ENCODE measurements at regions not wholly inside any gene's neighbourhood (a gene's known extent, or its start where the extent isn't known, plus 50 kb on each side); places are given as distances from the start of the nearest gene placed in this dataset.
A peak's percentile ranks its signal among the peaks of the same experiment; 100 is the strongest.

GRCh38 chr9:29865764-29866313, 2292.6 kb upstream of the C9orf72 start (continued):
- TF ChIP-seq IRF3 (IDR thresholded peaks at IDR 0.05) (no peak), REST (IDR thresholded peaks at IDR 0.05; ENCODE audit: low read depth, low read length) (no peak)

- H2AFZ ChIP-seq (ENCODE audit: control insufficient read depth, low read depth, low read length), result no peak overlapping the region
- no peak overlapping the region for H3K27ac ChIP-seq (ENCODE audit: control insufficient read depth, insufficient read depth)
- WGBS (ENCODE audit: insufficient coverage, insufficient replicate concordance, low lambda C conversion rate, missing lambda C conversion rate), result 17% methylated on average over 4 of the region's 4 CpGs
- in situ Hi-C loops (cut with MboI) (no loop called here), intact Hi-C loops (cut with micrococcal nuclease; ENCODE audit: unreplicated experiment) (no loop called here)
- no peak overlapping the region for H3K4me2 ChIP-seq (ENCODE audit: control insufficient read depth, insufficient read depth)
- H3K36me3 ChIP-seq (ENCODE audit: control insufficient read depth in 2 of 2, insufficient read depth in 2 of 2, low read length in 1 of 2), result no peaks in the 10 kb centered on the region
- H3K9me3 ChIP-seq (replicated peaks; ENCODE audit: control insufficient read depth, insufficient read depth, low read length), result no peaks in the 10 kb centered on the region
- ChIA-PET RAD21 (ENCODE audit: unreplicated experiment) (no interaction called here), SMC1A (ENCODE audit: uncharacterized antibody, unreplicated experiment) (interaction anchor here (1.4 kb wide), 1 partner anchor 15 kb away, joined by 6 read pairs; no protein-coding TSS in a partner anchor), CTCF (no interaction called here), POLR2A (no interaction called here)
- H3K27me3 ChIP-seq (replicated peaks in 1 of 2; ENCODE audit: control insufficient read depth in 2 of 2, insufficient read depth in 2 of 2, low read length in 1 of 2), result no peaks in the 10 kb centered on the region
- H4K20me1 ChIP-seq (ENCODE audit: control insufficient read depth, insufficient read depth), result no peaks in the 10 kb centered on the region
- H3K4me3 ChIP-seq, result no peak overlapping the region
- ATAC-seq, result peak; percentile 88
- no peaks in the 10 kb centered on the region for H3K4me1 ChIP-seq (ENCODE audit: control insufficient read depth, insufficient read depth, low read length)
- BruUV-seq (replicated peaks), result no TSS peak
- H3K79me2 ChIP-seq (ENCODE audit: control insufficient read depth, insufficient read depth, low read length), result no peaks in the 10 kb centered on the region
- DNase-seq (ENCODE audit: low read depth, low spot score), result peak; percentile 16
- no peak overlapping the region for H3K9ac ChIP-seq (ENCODE audit: control insufficient read depth, insufficient read depth, low read length)
- no peak for FAIRE-seq
- TF ChIP-seq CREB1 (IDR thresholded peaks at IDR 0.05; ENCODE audit: low read depth) (no peak), RAD21 (IDR thresholded peaks at IDR 0.05; ENCODE audit: insufficient read depth, low read depth, low read length) (no peak), DPF2 (IDR thresholded peaks at IDR 0.05) (peak; percentile 39; the same call in 1 of the 2 replicates), IKZF1 (conservative IDR thresholded peaks at IDR 0.05) (0 out of 2 replicates have a peak, but pooled peaks have one; percentile 18), PAX5 (IDR thresholded peaks at IDR 0.05; ENCODE audit: borderline replicate concordance, low read depth, low read length) (no peak), ATF7 (IDR thresholded peaks at IDR 0.05; ENCODE audit: low read depth) (peak; percentile 87), JUND (IDR thresholded peaks at IDR 0.05; ENCODE audit: low read depth, low read length) (peak; percentile 32; the same call in 1 of the 2 replicates), RELB (IDR thresholded peaks at IDR 0.05; ENCODE audit: low read depth) (0 out of 2 replicates have a peak, but pooled peaks have one; percentile 9), BMI1 (IDR thresholded peaks at IDR 0.05; ENCODE audit: borderline replicate concordance) (0 out of 2 replicates have a peak, but pooled peaks have one; percentile 36), NFIC (IDR thresholded peaks at IDR 0.05; ENCODE audit: low read depth, low read length) (no peak), USF2 (IDR thresholded peaks at IDR 0.05; ENCODE audit: borderline replicate concordance, low read depth, low read length) (no peak), TBL1XR1 (IDR thresholded peaks at IDR 0.05; ENCODE audit: low read depth, low read length) (no peak), RCOR1 (conservative IDR thresholded peaks at IDR 0.05; ENCODE audit: low read depth, low read length) (no peak), IKZF2 (IDR thresholded peaks at IDR 0.05) (peak; percentile 47 to 56; a peak in 2 of 4 replicates), SPI1 (IDR thresholded peaks at IDR 0.05; ENCODE audit: borderline replicate concordance, insufficient read depth, low read depth, low read length) (no peak)
These were observed 2293.3 kb upstream of the C9orf72 start for GRCh38 chr9:29866556-29866955.
